Stimulated activated CD4-positive, alpha-beta T cell treated with anti-CD3 and anti-CD28 coated beads, TNF-alpha, amount 100 ng/mL, for 48 hours (primary cell): ENCODE measurements at regions not wholly inside any gene's neighbourhood (a gene's known extent, or its start where the extent isn't known, plus 50 kb on each side); places are given as distances from the start of the nearest gene placed in this dataset.
"Not testable (repeated sequence)": the region's sequence is repeated elsewhere in the genome, so short reads cannot be mapped to it uniquely, and the experiment has no call there.

Experiments
- DNase-seq, 3 donors: peaks; one replicate each; pipeline ENCODE4 v3.0.0-alpha.2; 2020; ENCODE audit warnings: low read depth in 3 of 3

GRCh38 chr5:8714198-8714597, 831.7 kb downstream of the SEMA5A start:
- DNase-seq, result no peak

- DNase-seq, result no peak
Observed at GRCh38 chr5:8714861-8715260, 831.0 kb downstream of the SEMA5A start.

GRCh38 chr5:8719796-8720195, 826.1 kb downstream of the SEMA5A start:
- no peak for DNase-seq

- no peak for DNase-seq
Observed at GRCh38 chr5:8720506-8720905, 825.4 kb downstream of the SEMA5A start.

- DNase-seq, result no peak
Observed at GRCh38 chr5:8721536-8721935, 824.3 kb downstream of the SEMA5A start.

GRCh38 chr5:8726383-8727036, 819.4 kb downstream of the SEMA5A start:
- DNase-seq, result no peak

- no peak for DNase-seq
Observed at GRCh38 chr5:8727396-8727795, 818.5 kb downstream of the SEMA5A start.

GRCh38 chr5:8729437-8729836, 816.4 kb downstream of the SEMA5A start:
- DNase-seq, result no peak

GRCh38 chr5:8730194-8730593, 815.7 kb downstream of the SEMA5A start:
- DNase-seq, result no peak

GRCh38 chr5:8731110-8731509, 814.8 kb downstream of the SEMA5A start:
- DNase-seq, result not testable (repeated sequence)

- no peak for DNase-seq
Observed at GRCh38 chr5:8740595-8740994, 805.3 kb downstream of the SEMA5A start.

- no peak for DNase-seq
Observed at GRCh38 chr5:8749556-8749955, 796.3 kb downstream of the SEMA5A start.

- DNase-seq, result no peak
Observed at GRCh38 chr5:8750100-8750499, 795.8 kb downstream of the SEMA5A start.

- no peak for DNase-seq
Observed at GRCh38 chr5:8751971-8752370, 793.9 kb downstream of the SEMA5A start.

- no peak for DNase-seq
Observed at GRCh38 chr5:8752595-8752994, 793.3 kb downstream of the SEMA5A start.

- no peak for DNase-seq
Observed at GRCh38 chr5:8756498-8757084, 789.3 kb downstream of the SEMA5A start.

GRCh38 chr5:8765886-8766285, 780.0 kb downstream of the SEMA5A start:
- no peak for DNase-seq

GRCh38 chr5:8766448-8766847, 779.4 kb downstream of the SEMA5A start:
- no peak for DNase-seq

- DNase-seq, result no peak
Observed at GRCh38 chr5:8767111-8767510, 778.8 kb downstream of the SEMA5A start.

GRCh38 chr5:8767746-8768145, 778.1 kb downstream of the SEMA5A start:
- no peak for DNase-seq

GRCh38 chr5:8769631-8770030, 776.2 kb downstream of the SEMA5A start:
- DNase-seq, result no peak

GRCh38 chr5:8770431-8770830, 775.4 kb downstream of the SEMA5A start:
- no peak for DNase-seq

GRCh38 chr5:8773046-8773615, 772.7 kb downstream of the SEMA5A start:
- DNase-seq, result no peak

GRCh38 chr5:8784692-8785091, 761.2 kb downstream of the SEMA5A start:
- DNase-seq, result no peak
